ENCODE measurements at regions not wholly inside any gene's neighbourhood (a gene's known extent, or its start where the extent isn't known, plus 50 kb on each side); places are given as distances from the start of the nearest gene placed in this dataset.

GRCh38 chr1:208759255-208759654 lies 515.1 kb upstream of the PLXNA2 start:
- no peak for TF ChIP-seq SP1 (IDR thresholded peaks at IDR 0.05)
- TF ChIP-seq ZNF384 (IDR thresholded peaks at IDR 0.05) = no peak
- no peak for TF ChIP-seq FOXA1 (IDR thresholded peaks at IDR 0.05)
- TF ChIP-seq BHLHE40 (IDR thresholded peaks at IDR 0.05; ENCODE audit: borderline replicate concordance) = no peak
- TF ChIP-seq L3MBTL2 (conservative IDR thresholded peaks at IDR 0.05) = no peak
- TF ChIP-seq TARDBP (IDR thresholded peaks at IDR 0.05) = no peak
- no peak for TF ChIP-seq ELF4 (IDR thresholded peaks at IDR 0.05)
- TF ChIP-seq FOXK2 (IDR thresholded peaks at IDR 0.05) = no peak
- TF ChIP-seq HDGF (IDR thresholded peaks at IDR 0.05; ENCODE audit: borderline replicate concordance) = no peak
